ENCODE measurements at regions not wholly inside any gene's neighbourhood (a gene's known extent, or its start where the extent isn't known, plus 50 kb on each side); places are given as distances from the start of the nearest gene placed in this dataset.

DNA sequence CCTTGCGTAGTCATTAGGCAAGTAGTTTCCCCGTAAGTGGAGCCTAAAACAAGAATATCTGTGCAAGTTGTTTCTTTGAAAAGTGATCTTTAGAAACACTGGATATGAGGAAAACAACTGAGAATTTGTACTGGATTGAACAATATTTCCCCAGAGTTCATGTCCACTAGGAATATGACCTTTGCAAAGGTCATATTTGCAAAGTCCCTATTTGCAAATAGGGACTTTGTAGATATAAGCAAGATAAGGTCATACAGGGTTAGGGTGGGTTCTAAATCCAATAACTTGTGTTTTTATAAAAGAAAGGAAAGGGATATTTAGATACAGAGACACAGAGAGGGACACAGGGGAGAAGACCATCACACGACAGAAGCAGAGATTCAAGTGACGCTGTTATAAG, 489.2 kb upstream of the ATXN8OS start:
- TF ChIP-seq USF2 (IDR thresholded peaks at IDR 0.05) (no peak), SMC3 (IDR thresholded peaks at IDR 0.05) (no peak), HOXB13 (CRISPR knock-in tag; IDR thresholded peaks at IDR 0.05; ENCODE audit: low read depth) (no peak), MYC (IDR thresholded peaks at IDR 0.05; ENCODE audit: borderline replicate concordance, low read length) (no peak), EP300 (IDR thresholded peaks at IDR 0.05) (no peak), POLR2A (IDR thresholded peaks at IDR 0.05; ENCODE audit: low read length) (no peak), ESRRA (IDR thresholded peaks at IDR 0.05; ENCODE audit: borderline replicate concordance, low read length) (no peak), PHF8 (IDR thresholded peaks at IDR 0.05; ENCODE audit: borderline replicate concordance, low read depth) (no peak), ELK1 (IDR thresholded peaks at IDR 0.05; ENCODE audit: low read depth, low read length) (no peak), TP53 (CRISPR knock-in tag; IDR thresholded peaks at IDR 0.05) (no peak)
- TF ChIP-seq, protein P1, sequence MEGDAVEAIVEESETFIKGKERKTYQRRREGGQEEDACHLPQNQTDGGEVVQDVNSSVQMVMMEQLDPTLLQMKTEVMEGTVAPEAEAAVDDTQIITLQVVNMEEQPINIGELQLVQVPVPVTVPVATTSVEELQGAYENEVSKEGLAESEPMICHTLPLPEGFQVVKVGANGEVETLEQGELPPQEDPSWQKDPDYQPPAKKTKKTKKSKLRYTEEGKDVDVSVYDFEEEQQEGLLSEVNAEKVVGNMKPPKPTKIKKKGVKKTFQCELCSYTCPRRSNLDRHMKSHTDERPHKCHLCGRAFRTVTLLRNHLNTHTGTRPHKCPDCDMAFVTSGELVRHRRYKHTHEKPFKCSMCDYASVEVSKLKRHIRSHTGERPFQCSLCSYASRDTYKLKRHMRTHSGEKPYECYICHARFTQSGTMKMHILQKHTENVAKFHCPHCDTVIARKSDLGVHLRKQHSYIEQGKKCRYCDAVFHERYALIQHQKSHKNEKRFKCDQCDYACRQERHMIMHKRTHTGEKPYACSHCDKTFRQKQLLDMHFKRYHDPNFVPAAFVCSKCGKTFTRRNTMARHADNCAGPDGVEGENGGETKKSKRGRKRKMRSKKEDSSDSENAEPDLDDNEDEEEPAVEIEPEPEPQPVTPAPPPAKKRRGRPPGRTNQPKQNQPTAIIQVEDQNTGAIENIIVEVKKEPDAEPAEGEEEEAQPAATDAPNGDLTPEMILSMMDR (IDR thresholded peaks at IDR 0.05), result no peak
